ENCODE measurements at regions not wholly inside any gene's neighbourhood (a gene's known extent, or its start where the extent isn't known, plus 50 kb on each side); places are given as distances from the start of the nearest gene placed in this dataset.

DNA sequence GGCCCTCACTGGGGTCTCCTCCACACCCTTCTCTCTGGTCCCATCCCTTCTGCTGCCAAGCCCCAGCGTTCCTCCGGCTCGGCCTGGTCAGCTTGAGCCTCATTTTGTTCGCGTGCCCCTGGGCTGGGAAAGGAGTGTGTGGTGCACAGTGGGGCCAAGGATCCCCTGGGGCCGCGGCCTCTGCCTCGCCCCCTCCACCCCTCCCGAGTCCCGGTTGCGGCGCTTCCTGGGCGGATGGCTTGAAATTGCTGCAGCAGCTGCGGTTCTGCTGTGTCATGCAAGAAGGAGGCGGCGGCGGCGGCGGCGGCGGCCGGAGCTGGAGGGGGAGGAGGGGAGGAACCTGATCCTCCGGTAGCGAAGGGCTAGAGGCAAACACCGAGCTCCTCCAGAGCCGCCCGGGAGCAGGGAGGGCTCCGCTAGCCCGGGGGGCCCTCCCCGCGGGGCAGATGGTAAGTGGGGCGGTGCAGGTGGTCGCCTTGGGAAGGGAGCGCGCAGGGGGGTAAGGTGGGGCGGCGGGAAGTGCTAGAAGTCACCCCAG is 217.8 kb upstream of the MKLN1 start:
- peak; percentile 87 for DNase-seq

DNA sequence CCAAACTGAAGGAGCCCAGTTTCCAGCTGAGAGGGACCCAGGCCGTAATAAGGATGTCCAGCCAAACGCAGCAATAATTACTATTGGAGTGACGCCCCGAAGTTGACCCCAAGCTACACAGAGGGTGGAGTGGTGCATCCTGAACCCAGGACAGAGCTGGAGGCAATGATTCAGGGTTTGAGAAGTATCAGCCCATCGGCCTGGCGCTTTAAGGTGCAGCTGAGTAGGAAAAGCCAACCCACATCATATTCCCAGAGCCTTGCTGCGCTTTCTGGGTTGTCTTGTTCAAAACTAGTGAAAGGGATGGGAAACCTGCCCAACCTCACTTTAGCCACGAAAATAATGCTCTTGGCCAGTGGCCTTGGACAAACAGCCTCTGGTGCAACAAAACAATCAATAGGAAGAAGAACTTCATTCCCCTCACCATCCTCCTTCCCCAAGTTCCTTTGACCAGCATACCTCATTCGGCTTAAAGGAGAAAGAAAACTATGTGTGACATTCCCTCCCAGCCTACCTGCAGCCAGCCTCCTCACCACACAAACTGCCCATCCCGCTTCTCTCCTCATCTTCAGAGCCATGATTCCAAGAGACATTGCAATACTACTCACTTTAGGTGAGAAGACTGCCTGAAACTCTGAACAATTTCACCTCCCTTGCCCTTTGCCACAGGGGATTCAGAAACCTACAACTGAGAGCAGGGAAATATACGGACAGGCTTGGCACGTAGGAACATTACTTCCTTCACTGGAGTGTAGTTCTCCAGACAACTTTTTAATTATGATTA is 217.2 kb upstream of the MKLN1 start:
- peak; percentile 16 for DNase-seq

DNA sequence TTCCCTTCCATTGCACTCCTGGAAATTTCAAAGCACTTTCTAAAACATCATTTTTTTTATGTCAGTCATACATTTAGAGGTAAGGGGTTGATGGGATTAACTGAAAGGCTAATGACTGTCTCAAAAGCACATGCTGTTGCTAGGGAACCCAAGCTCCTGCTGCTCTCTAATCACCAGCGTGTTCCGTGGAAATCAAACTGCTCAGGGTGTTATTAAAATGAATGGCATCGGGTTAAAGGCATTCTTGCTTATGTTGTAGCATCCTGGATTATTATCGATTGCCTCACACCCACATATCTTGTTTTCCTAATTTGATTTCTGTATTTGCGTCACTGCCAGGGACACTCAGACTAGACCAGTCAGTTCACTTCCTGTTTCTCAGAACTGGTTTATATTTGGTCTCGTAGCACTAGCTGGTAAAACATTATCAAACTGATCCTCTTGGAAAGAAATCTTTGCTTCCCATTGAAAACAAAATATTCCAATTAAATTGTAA is 216.5 kb upstream of the MKLN1 start:
- peak; percentile 56 for DNase-seq

DNA sequence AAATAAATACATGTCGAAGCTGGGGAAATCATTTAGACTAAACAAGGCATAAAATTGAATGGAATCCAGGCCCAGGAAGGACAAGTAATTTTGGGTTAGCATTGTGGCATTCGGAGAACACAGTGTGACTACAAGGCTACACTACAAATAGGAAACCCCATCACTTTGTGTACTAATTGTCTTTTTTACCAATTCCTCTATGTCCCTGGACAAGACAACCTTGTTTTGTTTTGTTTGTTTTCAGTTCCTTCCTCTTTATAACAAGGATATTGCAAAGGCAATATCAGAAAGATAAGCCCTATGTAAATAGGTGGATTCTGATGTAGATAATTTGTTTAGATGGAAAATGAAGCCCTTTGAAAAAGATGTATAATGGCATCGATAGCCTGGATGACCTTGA is 215.9 kb upstream of the MKLN1 start:
- DNase-seq: no peak

DNA sequence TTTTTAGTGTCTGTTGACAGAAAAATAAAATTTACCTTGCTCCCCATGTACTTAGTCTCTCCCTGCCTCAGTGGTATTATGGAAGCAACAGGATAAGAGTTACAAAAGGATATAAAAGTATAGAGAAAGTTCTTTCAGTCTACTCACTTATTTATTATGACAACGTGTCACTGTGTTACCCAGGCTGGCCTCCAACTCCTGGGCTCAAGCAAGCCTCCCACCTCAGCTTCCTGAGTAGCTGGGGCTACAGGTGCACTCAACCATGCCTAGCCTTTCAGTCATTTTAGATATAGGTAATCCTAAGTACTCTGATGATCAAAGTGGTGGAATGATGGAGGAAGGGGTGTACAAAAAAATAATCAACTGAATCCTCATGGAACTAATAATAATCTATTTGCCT is 215.2 kb upstream of the MKLN1 start:
- DNase-seq: no peak

DNA sequence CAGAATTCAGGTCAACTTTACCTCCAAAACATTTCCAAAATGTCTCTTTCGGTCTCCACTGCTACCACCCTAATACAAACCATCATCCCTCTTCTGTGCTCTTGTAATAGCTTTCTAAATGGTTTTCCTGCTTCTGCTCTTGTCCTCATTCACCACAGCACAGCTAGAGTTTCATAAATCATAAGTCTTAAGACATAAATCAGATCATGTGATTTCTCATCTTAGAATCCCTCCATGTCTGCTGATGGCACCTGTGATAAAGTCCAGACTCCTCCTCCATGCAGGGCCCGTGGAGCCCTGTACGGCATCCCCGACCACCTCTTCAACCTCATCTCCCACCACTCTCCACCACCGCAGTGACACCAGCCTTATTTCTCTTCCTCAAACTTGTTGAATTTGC is 212.3 kb upstream of the MKLN1 start:
- no peak for DNase-seq

GRCh38 chr7:131117439-131117838 is 210.2 kb upstream of the MKLN1 start:
- no peak for DNase-seq

DNA sequence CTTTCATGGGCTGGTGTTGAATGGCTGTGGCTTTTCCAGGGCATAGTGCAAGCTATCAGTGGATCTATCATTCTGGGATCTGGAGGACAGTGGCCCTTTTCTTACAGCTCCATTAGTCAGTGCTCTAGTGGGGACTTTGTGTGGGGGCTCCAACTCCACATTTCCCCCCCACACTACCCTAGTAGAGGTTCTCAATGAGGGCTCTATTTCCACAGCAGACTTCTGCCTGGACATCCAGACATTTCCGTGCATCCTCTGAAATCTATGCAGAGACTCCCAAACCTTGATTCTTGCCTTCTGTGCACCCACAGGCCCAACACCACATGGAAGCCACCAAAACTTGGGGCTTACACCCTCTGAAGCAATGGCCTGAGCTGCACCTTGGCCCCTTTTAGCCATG is 208.3 kb upstream of the MKLN1 start:
- no peak for DNase-seq

DNA sequence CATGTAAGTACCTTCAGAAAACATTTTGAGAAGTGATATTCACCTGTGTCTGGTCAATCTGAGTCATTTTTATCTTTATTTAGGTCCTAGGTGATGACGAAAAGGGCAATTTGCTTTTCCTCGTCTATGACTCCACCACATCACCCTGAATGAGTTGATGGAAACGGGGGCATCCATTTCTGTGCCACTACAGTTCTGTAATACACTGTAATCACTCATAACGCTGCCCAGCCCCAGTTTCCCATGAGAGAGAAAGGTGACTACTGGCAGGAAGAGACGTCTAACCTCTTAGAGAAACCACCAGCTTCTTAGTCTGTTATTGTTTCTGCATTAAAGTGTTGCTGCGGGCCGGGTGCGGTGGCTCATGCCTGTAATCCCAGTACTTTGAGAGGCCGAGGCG is 205.3 kb upstream of the MKLN1 start:
- DNase-seq: no peak

DNA sequence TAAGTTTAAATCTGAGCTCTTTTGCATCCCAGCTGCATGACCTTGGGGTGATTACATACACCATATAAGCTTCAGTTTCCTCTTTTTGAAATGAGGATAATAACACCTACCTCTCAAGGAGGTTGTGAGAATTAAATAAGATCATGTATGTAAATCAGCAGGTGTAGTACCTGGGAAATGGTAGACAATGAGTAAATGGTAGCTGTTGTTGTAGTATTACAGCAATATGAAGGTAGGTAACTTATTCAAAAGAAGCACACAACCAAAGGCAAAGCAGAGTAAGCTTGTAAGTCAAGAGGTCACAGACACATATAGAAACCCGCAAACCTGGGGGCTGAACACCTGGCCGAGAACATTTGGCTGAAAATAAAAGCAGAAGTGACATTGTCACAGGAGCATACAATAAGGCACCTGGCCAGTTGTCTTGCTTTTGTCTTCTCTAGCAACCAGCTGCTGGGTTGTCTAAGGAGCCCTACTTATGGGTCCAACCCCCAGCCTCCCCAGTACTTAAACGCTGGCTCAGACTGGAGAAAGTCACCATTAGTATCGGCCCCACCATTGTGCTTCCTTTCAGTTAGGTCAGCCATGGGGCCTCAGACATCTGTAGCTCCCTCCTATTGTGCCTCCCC is 203.6 kb upstream of the MKLN1 start:
- DNase-seq: no peak

DNA sequence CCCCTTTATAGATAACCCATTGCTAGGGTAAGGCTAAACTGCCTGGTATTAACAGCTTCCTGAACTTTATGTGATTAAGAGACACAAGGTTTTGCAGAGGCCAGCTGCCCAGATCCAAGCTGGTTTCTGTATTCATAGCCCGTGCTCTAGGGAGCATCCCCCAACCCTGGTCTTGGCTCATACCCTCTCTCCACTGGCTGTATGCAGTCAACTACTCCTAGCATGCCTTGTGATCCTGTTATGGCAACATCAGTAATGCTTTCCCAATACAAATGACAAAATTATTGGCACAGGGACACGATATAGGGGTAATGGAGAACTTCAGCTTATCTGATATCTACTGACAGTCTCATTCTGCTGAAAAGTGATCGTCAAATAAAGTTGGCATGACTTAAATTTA is 202.8 kb upstream of the MKLN1 start:
- DNase-seq: no peak

- DNase-seq: no peak
These were observed 197.4 kb upstream of the MKLN1 start for GRCh38 chr7:131130324-131130723.

GRCh38 chr7:131131012-131131745 is 196.5 kb upstream of the MKLN1 start:
- no peak for DNase-seq

GRCh38 chr7:131131746-131132431 is 195.8 kb upstream of the MKLN1 start:
- no peak for DNase-seq

DNA sequence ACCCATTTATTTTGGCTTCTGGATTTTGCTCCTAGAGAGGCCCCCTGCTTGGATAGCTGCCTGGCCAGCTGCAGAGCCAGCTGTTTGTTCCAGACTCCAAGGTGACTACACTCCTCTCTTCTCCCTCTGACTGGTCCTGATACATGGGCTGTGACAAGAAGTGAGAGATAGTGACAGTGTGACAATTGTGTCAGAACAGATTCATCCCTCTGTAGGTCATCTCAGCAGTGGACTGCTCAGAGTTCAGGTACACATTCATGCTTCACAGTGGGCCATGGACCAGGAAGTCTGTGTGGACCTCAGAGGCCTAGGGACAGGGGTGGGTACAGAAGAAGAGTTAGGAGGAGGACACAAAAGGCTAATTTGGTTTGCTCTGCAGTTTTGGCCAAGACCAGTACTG is 188.2 kb upstream of the MKLN1 start:
- no peak for DNase-seq

DNA sequence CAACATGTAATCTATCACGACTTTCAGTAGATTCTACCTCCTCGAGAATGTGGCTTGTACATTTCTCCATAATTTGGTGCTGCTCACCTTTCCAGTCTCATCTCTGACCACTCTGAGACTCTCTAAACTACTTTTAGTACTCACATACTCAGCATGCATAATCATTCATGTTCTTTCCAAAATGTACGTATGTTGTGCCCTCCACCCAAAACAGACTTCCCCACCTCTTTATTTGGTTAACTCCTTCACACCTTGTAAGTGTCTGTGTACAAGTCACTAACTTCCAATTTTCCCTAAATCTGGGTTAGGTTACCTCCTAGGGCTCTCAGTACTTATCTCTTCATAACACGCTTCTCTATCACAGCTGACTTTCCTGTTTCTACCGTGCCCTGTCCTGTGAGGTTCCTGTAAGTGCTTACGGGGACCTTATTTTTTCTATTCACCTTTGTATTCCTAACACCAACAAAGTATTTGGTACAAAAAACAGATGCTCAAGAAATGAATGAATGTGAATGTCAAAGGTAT is 186.2 kb upstream of the MKLN1 start:
- no peak for DNase-seq

DNA sequence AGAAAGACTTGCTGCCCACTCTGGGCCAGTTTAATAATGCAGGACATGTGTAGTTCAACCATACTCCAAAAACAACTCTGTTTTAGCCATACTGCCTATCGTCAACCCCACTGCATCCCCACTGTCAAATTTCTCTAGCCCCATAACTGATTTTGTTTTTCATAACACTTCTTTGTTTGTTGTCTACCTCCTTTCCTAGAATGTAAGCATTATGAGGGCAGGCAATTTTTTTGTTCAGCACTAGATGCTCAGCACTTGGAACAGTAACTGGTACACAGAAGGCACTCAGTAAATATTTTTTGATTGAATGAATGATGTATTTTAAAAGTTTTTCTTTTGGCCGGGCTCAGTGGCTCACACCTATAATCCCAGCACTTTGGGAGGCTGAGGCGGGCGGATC is 183.8 kb upstream of the MKLN1 start:
- no peak for DNase-seq

DNA sequence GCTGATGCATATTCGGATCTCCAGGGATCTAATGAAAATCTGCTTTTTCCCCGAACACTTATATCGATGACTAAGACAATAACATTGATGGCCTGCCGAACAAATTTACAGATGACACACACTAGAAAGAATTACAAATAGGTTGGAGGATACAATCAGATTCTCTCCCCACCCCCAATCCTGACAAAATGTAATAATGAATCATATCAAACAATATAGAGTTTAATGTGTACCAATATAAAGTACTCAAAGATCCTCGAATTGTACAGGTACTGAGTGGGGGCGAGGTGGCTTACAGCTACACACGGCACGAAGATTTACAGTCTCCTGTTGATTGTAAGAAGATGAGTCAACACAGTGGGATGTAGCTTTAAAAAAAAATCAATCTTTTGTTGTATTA is 182.7 kb upstream of the MKLN1 start:
- peak; percentile 51 for DNase-seq

DNA sequence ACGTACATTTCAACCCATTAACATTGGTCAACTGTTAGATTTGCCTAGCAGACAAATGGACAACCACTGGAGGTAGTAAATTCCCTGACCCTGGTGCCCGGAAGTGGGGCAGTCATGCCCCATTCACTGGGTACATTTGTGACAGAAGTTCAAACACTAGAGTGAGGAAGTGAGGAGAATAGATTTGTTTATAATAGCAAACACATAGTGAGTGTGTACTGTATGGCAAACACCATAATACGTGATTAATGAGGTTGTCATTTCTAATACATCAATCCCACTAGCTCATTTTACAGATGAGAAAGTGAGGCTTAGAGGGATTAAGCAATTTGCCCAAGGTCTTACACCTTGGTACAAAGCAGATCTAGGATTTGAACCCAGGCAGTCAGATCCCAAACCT is 181.9 kb upstream of the MKLN1 start:
- DNase-seq: no peak

- no peak for DNase-seq
These were observed 180.1 kb upstream of the MKLN1 start for GRCh38 chr7:131147604-131148003.

GRCh38 chr7:131148258-131148657 is 179.4 kb upstream of the MKLN1 start:
- DNase-seq: no peak

DNA sequence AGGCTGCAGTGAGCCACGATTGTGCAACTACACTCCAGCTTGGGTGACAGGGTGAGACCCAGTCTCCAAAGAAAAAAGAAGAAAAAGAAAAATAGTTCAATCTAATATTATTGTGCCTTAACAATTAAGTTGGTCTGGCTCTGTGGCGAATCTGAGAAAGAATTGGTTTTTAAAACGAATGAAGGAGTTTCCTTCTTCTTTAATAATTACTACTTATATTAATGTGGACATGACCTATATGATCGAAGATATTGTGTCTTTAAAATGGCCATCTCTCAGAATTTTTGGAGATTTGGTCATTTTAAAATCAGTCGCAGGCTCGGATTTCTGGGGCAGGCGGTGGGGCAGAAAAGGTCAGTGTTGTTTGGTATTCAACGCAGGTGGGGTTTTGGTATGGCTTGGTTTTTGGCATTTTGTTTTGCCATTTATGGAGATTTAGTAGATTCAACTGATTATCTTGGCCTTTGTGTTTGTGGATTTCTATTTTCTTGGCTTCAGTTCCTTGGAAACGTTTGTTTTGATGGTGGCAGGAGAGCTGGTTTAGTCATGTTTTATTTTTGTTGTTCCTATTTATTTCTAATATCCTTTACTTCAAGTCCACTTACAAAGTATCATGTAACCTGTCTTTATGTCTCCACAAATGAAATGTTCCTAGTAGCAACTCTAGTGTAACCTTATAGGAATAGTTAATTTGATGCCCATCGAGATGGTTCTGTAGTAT is 178.8 kb upstream of the MKLN1 start:
- DNase-seq: no peak

Measured in fibroblast of skin of abdomen (primary cell).